Esophagus squamous epithelium (tissue), 5 donors: ENCODE measurements at regions not wholly inside any gene's neighbourhood (a gene's known extent, or its start where the extent isn't known, plus 50 kb on each side); places are given as distances from the start of the nearest gene placed in this dataset.

Experiments used
- DNase-seq: peaks from one replicate; lab custom pipeline; 2025; lab: John Stamatoyannopoulos, UW
- H3K27ac ChIP-seq, 4 donors: fragments of 200-600 bp; sonication (generic); one replicate each; pipeline ENCODE4 v1.5.1; 2016 to 2019; ENCODE audit warnings: mild to moderate bottlenecking in 1 of 4
- H3K27me3 ChIP-seq, 4 donors: fragments of 200-600 bp; sonication (generic); 1 replicate in 3 of 4; 2 replicates in 1 of 4; pipeline versions ENCODE4 v1.5.1 to v1.6.0; 2017 to 2021; ENCODE audit warnings: antibody characterized with exemption in 1 of 4
- H3K36me3 ChIP-seq, 3 donors: fragments of 200-600 bp; sonication (generic); one replicate each; pipeline ENCODE4 v1.5.1; 2016 to 2019
- H3K4me1 ChIP-seq, 3 donors: fragments of 200-600 bp; sonication (generic); one replicate each; pipeline ENCODE4 v1.5.1; 2017 to 2019
- H3K4me3 ChIP-seq, 4 donors: fragments of 200-600 bp; sonication (generic); 1 replicate in 3 of 4; 2 replicates in 1 of 4; pipeline ENCODE4 v1.5.1; 2016 to 2019; ENCODE audit warnings: mild to moderate bottlenecking in 2 of 4, moderate library complexity in 1 of 4
- H3K9me3 ChIP-seq, 3 donors: fragments of 200-600 bp; sonication (generic); one replicate each; pipeline ENCODE4 v1.5.1; 2016 to 2019
- POLR2A ChIP-seq, 4 donors: fragments of 450-650 bp; IDR thresholded peaks; one replicate each; pipeline ENCODE4 v1.6.1; 2017; ENCODE audit warnings: antibody characterized with exemption in 4 of 4, mild to moderate bottlenecking in 4 of 4, moderate library complexity in 3 of 4
- WGBS, 2 donors: methylation state at CpG; one replicate each; pipeline ENCODE4 v1.1.5; 2018; 5-methylcytosine and 5-hydroxymethylcytosine counted together
- intact Hi-C: fragments of 100-400 bp; cut with DNase I; formaldehyde crosslinking; loops from one replicate; pipeline ENCODE4 v1.15.0; 2022
- TF ChIP-seq, protein P1 (sequence below), 6 experiments: fragments of 450-650 bp in 4 of 6; fragments of 200-600 bp in 2 of 6; sonication (generic) in 2 of 6; IDR thresholded peaks; one replicate each; pipeline ENCODE4 v1.5.1; 2016 to 2019; ENCODE audit warnings: antibody characterized with exemption in 6 of 6, mild to moderate bottlenecking in 4 of 6, moderate library complexity in 4 of 6
- donor health status: DM: yes; HTN: yes; CAD: no.

GRCh38 chr18:26649193-26649543, 100.8 kb upstream of the KCTD1 start:
- WGBS, 2 donors: 52 to 67% methylated on average over 6 of the region's 6 CpGs
- no peak overlapping the region for H3K4me3 ChIP-seq
- H3K27me3 ChIP-seq: no peaks in the 10 kb centered on the region
- no peak overlapping the region for H3K27ac ChIP-seq
- peaks cover 0 to 9% (median 0%) of the 10 kb centered on the region in 3 donors for H3K4me1 ChIP-seq
- TF ChIP-seq POLR2A (IDR thresholded peaks at IDR 0.05): no peak
- TF ChIP-seq, protein P1, sequence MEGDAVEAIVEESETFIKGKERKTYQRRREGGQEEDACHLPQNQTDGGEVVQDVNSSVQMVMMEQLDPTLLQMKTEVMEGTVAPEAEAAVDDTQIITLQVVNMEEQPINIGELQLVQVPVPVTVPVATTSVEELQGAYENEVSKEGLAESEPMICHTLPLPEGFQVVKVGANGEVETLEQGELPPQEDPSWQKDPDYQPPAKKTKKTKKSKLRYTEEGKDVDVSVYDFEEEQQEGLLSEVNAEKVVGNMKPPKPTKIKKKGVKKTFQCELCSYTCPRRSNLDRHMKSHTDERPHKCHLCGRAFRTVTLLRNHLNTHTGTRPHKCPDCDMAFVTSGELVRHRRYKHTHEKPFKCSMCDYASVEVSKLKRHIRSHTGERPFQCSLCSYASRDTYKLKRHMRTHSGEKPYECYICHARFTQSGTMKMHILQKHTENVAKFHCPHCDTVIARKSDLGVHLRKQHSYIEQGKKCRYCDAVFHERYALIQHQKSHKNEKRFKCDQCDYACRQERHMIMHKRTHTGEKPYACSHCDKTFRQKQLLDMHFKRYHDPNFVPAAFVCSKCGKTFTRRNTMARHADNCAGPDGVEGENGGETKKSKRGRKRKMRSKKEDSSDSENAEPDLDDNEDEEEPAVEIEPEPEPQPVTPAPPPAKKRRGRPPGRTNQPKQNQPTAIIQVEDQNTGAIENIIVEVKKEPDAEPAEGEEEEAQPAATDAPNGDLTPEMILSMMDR (IDR thresholded peaks at IDR 0.05): no peak
- no peaks in the 10 kb centered on the region for H3K36me3 ChIP-seq
- DNase-seq: no peak
- intact Hi-C loops: no loop called here
- no peaks in the 10 kb centered on the region for H3K9me3 ChIP-seq

DNA sequence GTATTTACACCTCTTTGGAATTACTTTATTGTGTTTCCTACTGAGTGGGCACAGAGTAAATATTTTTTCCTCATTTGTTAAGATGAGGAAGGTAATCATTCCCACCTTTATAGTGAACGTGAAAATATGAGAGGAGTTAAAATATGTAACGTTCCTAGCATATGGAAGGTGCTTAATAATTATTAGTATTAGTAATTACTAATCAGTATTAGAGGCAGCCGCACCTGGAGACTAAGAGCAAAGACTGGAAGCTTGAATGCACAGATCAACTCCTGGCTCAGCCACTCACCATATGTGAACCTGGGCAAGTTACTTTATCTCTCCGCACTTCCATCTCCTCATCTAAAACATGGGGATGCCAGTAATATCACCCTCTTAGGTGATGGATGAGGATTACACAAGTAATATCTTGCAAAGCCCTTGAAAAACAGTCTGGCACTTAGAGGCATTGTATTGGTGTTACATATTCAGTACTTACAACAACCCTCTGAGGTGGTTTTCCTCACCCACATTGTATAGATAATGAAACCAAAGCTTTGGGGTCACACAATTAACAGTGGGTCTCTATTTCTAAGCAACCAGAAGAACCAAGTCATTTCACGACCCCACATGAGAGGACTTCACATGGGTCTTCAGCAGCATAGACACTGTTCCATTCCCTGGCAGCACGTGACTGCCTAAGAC, 100.3 kb upstream of the KCTD1 start:
- no peak overlapping the region for H3K4me3 ChIP-seq

DNA sequence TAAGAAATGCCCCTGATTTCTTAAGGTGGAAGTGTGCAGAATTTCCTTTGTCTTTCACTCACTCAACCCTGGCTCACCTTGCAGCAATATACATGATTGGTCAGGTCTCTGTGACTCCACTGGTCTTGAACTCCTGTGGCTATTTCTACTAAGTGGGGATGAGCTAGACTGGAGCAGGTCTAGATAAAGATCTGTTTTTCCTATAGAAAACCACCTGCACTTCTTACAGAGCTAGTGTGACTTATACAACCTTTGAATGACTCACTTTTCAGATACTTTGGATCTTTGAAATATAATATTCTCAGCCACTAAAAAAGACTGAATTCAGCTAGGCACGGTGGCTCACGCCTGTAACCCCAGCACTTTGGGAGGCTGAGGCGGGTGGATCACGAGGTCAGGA, 98.5 kb upstream of the KCTD1 start:
- H3K36me3 ChIP-seq: no peaks in the 10 kb centered on the region
- intact Hi-C loops: no loop called here
- no peak for DNase-seq
- no peak overlapping the region for H3K4me3 ChIP-seq
- TF ChIP-seq, protein P1 (IDR thresholded peaks at IDR 0.05): no peak
- TF ChIP-seq POLR2A (IDR thresholded peaks at IDR 0.05): no peak
- WGBS, 2 donors: 60 to 86% methylated on average over 4 of the region's 4 CpGs
- H3K27ac ChIP-seq: no peak overlapping the region
- peaks cover 0 to 6% (median 0%) of the 10 kb centered on the region in 3 donors for H3K4me1 ChIP-seq
- no peaks in the 10 kb centered on the region for H3K27me3 ChIP-seq
- H3K9me3 ChIP-seq: no peaks in the 10 kb centered on the region

More for the DNA sequence above, 100.3 kb upstream of the KCTD1 start:
- H3K27ac ChIP-seq: no peak overlapping the region
- no peaks in the 10 kb centered on the region for H3K27me3 ChIP-seq
- no peak for TF ChIP-seq POLR2A (IDR thresholded peaks at IDR 0.05)
- TF ChIP-seq, protein P1 (IDR thresholded peaks at IDR 0.05): no peak
- peaks cover 0 to 6% (median 0%) of the 10 kb centered on the region in 3 donors for H3K4me1 ChIP-seq
- H3K9me3 ChIP-seq: no peaks in the 10 kb centered on the region
- intact Hi-C loops: no loop called here
- DNase-seq: no peak
- no peaks in the 10 kb centered on the region for H3K36me3 ChIP-seq
- 81 to 84% methylated on average over 6 of the region's 6 CpGs for WGBS, 2 donors

GRCh38 chr18:26642440-26643348, 94.3 kb upstream of the KCTD1 start:
- no peak for DNase-seq
- no peak overlapping the region for H3K27ac ChIP-seq
- no peaks in the 10 kb centered on the region for H3K9me3 ChIP-seq
- TF ChIP-seq, protein P1 (IDR thresholded peaks at IDR 0.05): no peak
- no peak for TF ChIP-seq POLR2A (IDR thresholded peaks at IDR 0.05)
- H3K27me3 ChIP-seq: no peaks in the 10 kb centered on the region
- intact Hi-C loops: no loop called here
- H3K4me3 ChIP-seq: no peak overlapping the region
- 70 to 72% methylated on average over 13 to 14 of the region's 14 CpGs for WGBS, 2 donors
- peaks cover 0 to 7% (median 0%) of the 10 kb centered on the region in 3 donors for H3K4me1 ChIP-seq
- H3K36me3 ChIP-seq: no peaks in the 10 kb centered on the region

DNA sequence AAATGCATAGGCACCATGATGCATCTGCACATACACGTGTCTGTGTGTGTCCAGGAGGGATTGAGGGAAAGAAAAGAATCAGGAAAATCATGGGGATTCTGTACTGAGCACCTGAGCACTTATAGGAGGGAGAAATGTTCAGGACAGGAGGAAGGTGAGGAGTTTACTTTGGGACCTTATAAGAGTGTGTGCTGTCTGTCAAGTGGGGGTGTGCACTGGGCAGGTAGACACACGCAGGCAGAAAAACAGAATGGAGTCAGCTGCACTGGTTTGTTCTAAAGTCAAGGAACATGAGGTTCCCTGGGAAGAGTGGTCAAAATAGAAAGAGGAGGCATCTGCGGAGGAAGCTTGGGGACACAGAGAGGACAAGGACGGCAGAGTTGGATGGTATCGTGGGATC, 92.2 kb upstream of the KCTD1 start:
- intact Hi-C loops: no loop called here
- TF ChIP-seq, protein P1 (IDR thresholded peaks at IDR 0.05): no peak
- no peak for TF ChIP-seq POLR2A (IDR thresholded peaks at IDR 0.05)
- no peak for DNase-seq
- 40 to 45% methylated on average over 5 of the region's 5 CpGs for WGBS, 2 donors
- Histone ChIP-seq H3K27me3 (no peaks in the 10 kb centered on the region), H3K27ac (no peak overlapping the region), H3K9me3 (no peaks in the 10 kb centered on the region), H3K4me1 (peaks cover 0 to 7% (median 0%) of the 10 kb centered on the region in 3 donors), H3K4me3 (no peak overlapping the region), H3K36me3 (no peaks in the 10 kb centered on the region)
